GM12892 (cell line): ENCODE measurements at regions not wholly inside any gene's neighbourhood (a gene's known extent, or its start where the extent isn't known, plus 50 kb on each side); places are given as distances from the start of the nearest gene placed in this dataset.

Experiments
- DNase-seq: peaks from one replicate; pipeline ENCODE4 v3.0.0; 2011; ENCODE audit not compliant: insufficient read length
- FAIRE-seq: peaks from 2 replicates; lab custom pipeline; 2011; peaks lifted over from hg19 to GRCh38; lab: Jason Lieb, UNC
- POLR2A ChIP-seq: IDR thresholded peaks from 2 replicates; pipeline ENCODE4 v1.6.1; 2011; ENCODE audit warnings: low read depth, low read length, control low read depth
- POLR2AphosphoS5 ChIP-seq: IDR thresholded peaks from 2 replicates; pipeline ENCODE4 v1.6.1; 2011; ENCODE audit warnings: low read depth, low read length, control low read depth
- TAF1 ChIP-seq: IDR thresholded peaks from 2 replicates; pipeline ENCODE4 v1.6.1; 2011; ENCODE audit warnings: low read depth, mild to moderate bottlenecking, control low read depth, low read length, borderline replicate concordance

DNA sequence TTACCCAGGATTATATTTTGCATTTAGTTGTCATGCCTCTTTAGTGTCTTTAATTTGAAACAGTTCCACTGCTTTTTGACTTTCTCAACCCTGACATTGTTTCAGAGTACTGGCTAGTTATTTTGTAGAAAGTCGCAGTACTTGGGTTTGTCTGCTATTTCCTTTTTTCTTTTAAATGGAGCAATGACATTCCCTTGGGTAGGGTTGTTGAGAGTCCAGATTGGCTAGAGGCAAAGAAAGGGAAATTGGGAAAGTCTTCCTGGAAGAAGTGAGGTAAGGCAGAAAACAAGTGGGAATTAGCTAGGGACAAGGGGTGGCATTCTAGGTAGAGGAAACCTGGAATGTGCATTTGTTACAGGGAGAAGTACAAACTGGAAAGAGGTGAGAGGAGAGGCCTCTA, 245.9 kb downstream of the EMP1 start:
- no peak for FAIRE-seq
- no peak for DNase-seq

DNA sequence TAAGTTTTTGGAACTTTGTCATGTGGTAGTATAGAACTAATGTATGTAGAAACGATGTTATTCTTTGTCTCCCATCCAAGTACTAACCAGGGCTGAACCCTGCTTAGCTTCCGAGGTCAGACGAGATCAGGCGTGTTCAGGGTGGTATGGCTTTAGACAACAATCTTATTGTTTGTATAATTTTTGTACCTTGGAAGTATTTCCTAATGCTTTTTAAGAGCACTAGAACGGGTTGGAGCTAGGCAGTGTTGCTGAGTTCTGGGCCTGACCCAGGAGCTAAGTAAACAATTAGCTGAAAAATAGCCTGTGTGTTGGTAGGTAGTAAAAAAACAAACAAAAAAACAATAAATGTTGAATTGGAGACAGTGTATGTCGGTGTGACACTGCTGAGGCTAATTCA, 244.3 kb downstream of the EMP1 start:
- FAIRE-seq: no peak
- DNase-seq: no peak
- TF ChIP-seq POLR2AphosphoS5 (no peak), TAF1 (no peak), POLR2A (no peak)

More for the DNA sequence above, 245.9 kb downstream of the EMP1 start:
- TF ChIP-seq POLR2A (no peak), TAF1 (no peak), POLR2AphosphoS5 (no peak)

DNA sequence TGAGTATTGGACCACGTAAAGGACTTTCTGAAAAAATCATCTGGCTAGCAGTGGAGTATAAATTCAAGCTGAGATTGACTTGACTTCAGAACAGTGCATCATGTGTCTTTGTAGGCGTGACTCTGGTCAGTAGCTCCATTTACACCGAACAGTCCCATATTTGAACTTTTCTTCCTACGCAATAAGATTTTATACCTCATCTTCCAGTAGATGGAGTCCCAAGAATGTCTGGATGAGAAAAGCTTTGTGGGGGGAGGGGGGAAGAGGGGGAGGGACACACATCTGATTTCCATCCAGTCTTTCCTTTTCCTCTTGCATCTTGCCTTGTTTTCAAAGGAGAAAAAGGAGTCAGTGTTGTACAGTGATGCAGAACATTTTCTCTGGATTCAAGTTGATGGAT, 241.0 kb downstream of the EMP1 start:
- TF ChIP-seq POLR2AphosphoS5: no peak
- no peak for TF ChIP-seq TAF1
- no peak for TF ChIP-seq POLR2A
- FAIRE-seq (no peak), DNase-seq (no peak)

DNA sequence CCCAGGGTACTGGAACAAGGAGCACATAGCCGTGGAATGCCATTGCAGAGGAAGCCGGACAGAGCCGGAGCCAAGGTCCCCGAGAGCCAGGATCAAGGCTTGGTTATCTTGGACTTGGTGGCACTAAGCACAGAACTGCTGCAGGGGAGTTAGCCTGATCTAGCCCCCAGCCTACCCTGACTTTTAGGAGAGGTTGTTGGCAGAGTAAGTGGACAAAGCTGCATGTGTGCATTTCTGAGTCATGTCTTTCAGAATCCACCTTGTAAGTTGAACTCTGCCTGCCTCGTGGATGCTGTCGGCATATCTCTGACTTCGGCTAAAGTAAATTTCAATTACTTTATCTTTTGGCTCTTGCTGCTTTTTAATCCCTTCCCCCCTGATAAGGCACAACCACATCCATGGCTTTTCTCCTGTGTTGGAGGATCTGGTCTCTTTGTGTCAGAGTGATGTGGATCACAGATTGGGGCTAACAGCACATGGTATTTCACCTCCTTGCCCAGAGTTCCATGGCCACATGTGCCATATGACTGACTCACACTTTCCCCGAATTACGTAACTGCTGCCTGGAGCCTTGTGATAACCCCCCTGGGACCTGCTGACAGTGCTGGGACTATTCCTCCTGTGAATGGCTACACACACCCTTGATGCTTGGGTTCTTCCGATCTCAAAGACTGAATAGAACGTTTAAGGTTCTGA, 240.3 kb downstream of the EMP1 start:
- no peak for DNase-seq
- no peak for TF ChIP-seq TAF1
- TF ChIP-seq POLR2AphosphoS5: no peak
- TF ChIP-seq POLR2A: no peak
- FAIRE-seq: no peak

DNA sequence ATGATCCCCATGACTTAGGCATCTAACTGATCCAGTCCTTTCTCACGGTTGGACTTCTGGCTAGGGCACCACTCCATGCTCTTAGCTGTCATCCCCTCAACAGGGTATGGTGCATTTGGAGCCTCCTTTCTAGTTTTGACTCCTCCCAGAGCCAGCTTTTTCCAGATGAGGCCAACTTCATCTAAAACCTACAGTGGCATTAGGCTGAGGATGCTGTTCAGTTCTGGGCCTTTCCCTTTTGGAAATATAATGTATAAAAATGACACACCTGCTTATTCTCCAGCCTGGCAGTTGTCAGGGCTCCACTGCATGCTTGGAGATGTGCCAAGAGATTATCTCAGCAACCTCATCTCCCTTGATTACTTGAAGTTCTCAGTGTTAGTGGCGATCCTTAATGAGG, 239.7 kb downstream of the EMP1 start:
- DNase-seq (no peak), FAIRE-seq (no peak)
- no peak for TF ChIP-seq POLR2AphosphoS5
- no peak for TF ChIP-seq TAF1

DNA sequence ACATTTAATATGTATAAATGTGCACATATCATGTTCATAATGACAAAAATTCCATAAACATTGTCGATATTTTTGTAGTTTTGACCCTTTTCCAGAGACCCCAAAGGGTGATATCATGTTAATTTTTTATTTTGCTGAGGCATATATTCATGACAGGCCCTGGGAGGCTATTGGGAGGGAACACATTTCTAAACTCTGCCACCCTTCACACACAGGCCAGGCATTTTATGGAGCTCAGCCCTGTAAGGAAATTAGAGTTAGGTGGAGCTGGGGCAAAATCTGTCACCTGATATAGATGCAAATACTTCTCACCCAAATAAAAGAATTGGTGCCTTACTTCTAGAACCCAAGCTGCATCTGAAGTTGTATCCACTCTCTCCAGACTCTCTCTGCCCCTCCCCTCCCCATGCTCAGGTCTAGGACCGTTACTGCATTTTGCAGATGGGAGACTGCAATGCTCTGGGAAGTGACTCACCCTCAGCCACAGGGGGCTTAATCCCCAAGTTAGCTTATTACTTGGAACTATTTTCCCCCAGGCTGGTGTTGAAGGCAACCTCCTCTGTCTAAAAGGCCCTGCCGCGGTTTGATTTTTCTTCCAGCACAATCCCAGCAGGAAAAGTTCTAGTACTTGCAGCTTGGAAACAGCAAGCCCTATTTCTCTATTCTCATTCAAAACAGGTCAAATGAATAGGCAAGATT, 238.9 kb downstream of the EMP1 start:
- DNase-seq (no peak), FAIRE-seq (no peak)
- TF ChIP-seq POLR2AphosphoS5 (no peak), TAF1 (no peak), POLR2A (no peak)

DNA sequence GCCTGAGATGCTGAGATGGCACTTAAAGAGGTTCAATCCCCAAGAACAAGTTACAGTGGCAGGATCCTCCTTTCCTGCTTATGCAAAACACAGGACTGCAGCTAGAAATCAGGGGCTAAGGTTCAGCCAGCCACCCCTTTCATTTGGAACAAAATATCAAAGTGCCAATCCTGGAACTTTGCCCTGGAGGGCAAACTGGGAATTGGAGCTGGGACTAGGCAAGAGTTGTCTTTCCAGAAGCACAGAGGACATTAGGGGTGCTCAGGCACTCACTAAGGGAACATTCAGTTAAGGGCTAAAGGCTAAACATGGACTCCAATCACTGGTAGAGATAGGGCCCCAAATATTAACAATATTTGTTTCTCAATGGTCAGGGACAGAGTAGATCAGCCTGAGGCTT, 237.2 kb downstream of the EMP1 start:
- no peak for DNase-seq
- TF ChIP-seq POLR2AphosphoS5 (no peak), POLR2A (no peak), TAF1 (no peak)
- no peak for FAIRE-seq

DNA sequence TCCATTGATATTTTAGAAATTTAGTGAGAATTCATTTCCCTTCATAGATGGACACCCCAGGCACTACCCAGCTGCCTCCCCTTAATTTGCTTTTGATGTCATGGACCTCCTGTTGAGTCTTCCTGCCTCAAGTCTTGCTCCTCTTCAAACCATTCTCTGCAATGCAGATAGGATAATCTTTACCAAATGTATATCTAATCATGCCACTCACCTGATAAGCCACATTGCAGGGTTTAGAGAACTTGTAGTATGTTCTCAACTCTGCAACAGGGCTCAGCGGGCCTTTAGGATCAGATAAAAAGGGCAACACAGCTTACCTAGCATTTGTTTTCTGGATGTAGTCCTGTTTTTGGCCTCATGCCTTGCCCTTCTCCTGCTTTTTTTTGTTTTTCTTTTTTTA, 234.5 kb downstream of the EMP1 start:
- TF ChIP-seq POLR2A (no peak), TAF1 (no peak), POLR2AphosphoS5 (no peak)
- no peak for FAIRE-seq
- no peak for DNase-seq

DNA sequence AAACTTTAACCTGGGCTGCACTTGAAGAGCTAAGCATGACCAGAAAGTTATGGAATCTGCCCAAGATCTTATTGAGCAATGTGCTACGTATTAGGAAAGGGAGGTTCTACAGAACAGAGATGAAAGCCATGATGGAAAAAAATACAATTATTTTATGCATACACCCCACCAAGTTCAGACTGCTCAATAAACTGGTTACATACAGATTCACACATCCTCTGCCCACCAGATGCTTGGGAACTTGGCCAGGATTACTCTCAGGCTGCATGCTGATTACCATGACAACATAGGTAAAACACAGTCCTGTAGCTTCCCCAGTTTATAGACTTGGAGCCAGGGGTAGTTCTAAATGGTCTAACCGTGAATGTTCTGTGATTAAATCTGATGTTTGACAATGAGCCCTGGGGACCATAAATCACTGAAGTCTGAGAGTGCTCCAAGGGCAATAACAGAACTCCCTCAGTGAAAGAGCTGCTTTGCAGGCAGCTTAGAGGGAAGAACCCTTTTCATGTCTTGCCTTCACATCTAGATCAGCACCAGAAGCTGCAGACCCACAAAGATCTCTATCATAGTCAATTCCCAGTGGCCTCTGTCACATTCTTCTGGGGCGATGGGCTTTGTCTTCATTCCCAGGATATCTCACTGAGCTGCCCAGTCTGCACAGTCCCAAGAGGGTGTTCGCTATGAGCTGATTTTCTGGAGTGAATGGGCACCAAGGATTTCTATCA, 232.2 kb downstream of the EMP1 start:
- DNase-seq (no peak), FAIRE-seq (no peak)
- no peak for TF ChIP-seq TAF1
- TF ChIP-seq POLR2A: no peak
- TF ChIP-seq POLR2AphosphoS5: no peak

DNA sequence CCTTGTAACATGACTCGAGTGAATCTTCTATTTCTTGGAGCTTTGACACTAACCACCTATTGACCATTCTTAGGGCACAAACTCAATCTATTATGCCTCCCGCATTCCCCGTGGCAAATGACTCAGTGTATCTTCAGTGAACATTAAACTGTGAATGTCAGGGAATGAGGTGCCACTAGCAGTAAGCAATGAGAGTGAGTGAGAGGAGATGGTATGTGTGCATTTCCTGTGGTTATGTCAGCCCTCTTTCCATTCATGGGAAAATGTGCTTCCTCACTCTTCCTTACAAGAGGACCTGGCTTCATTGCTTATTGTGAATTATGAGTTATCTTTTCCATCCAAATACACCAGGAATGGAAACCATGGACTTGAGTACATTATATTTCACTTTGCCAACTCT, 229.2 kb downstream of the EMP1 start:
- DNase-seq: no peak
- TF ChIP-seq POLR2AphosphoS5 (no peak), POLR2A (no peak), TAF1 (no peak)

DNA sequence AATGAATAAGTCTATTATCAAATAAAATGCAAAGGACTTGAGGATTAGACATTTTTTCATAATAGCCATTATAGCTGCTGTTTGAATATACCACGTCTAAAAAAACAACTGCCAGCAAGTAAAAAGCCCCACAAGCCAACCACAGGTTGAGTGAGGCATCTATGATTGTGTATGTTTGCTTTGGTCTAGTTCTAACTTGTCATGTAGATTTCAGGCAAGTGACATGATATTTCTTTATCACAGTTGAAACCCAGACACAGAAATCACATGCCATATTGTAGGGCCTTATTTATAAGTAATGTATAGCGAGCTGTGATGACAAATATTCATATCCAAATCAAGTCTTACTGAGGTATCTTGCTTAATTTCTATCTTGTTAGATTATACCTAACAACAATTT, 225.8 kb downstream of the EMP1 start:
- no peak for FAIRE-seq

More for the DNA sequence above, 229.2 kb downstream of the EMP1 start:
- FAIRE-seq: no peak

DNA sequence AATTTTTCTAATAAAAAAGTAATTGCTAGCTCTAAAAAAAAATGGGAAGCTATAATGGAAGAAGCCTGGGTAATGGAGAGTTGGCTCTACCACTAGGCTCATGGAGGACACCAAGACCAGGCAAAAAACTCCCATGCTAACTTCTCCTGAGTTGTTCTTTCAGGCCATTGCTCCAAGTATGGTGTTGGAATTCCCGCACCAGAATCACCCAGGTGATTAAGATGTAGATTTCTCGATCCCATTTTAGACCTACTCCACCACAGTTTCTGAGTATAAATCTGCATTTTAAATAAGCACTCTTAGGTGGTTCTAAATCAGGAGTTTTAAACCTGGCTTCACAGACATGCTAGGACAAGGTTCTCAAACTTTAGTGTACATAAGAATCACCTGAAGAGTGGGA, 221.0 kb downstream of the EMP1 start:
- no peak for FAIRE-seq
- TF ChIP-seq TAF1 (no peak), POLR2A (no peak), POLR2AphosphoS5 (no peak)

More for the DNA sequence above, 225.8 kb downstream of the EMP1 start:
- DNase-seq: no peak
- TF ChIP-seq POLR2AphosphoS5: no peak
- no peak for TF ChIP-seq TAF1
- TF ChIP-seq POLR2A: no peak

More for the DNA sequence above, 221.0 kb downstream of the EMP1 start:
- no peak for DNase-seq
